Activated naive CD4-positive, alpha-beta T cell (primary cell): ENCODE measurements at regions not wholly inside any gene's neighbourhood (a gene's known extent, or its start where the extent isn't known, plus 50 kb on each side); places are given as distances from the start of the nearest gene placed in this dataset.
"Not testable (repeated sequence)": the region's sequence is repeated elsewhere in the genome, so short reads cannot be mapped to it uniquely, and the experiment has no call there.

Experiments
- DNase-seq, 4 experiments: peaks; one replicate each; lab custom pipeline; 2025; lab: John Stamatoyannopoulos, UW

GRCh38 chr12:34223640-34224039 lies 201.3 kb downstream of the ALG10 start:
- no peak for DNase-seq

DNA sequence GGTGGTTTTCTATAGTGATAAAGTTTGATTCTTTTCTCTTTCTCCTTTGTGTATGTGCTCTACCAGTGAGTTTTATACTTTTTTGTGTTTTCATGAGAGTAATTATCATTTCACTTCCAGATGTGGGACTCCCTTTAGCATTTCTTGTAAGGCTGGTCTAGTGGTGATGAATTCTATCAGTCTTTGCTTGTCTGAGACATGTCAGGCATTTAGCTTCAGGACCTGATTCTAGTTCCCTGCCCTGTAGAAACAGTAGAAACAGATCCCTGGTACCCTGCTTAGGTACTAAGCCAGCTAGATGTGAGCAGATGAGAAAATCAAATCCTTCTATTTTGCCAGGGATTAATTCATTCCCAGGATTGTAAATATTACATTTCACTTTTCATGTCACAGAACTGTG lies 203.7 kb downstream of the ALG10 start:
- DNase-seq: not testable (repeated sequence)

DNA sequence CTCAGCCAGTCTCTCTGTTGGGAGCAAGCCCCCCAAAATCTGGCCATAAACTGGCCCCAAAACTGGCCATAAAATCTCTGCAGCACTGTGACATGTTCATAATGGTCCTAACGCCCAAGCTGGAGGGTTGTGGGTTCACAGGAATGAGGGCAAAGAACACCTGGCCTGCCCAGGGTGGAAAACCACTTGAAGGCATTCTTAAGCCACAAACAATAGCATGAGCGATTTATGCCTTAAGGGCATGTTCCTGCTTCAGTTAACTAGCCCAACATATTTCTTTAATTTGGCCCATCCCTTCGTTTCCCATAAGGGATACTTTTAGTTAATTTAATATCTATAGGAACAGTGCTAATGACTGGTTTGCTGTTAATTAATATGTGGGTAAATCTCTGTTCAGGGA lies 205.8 kb downstream of the ALG10 start:
- not testable (repeated sequence) for DNase-seq

DNA sequence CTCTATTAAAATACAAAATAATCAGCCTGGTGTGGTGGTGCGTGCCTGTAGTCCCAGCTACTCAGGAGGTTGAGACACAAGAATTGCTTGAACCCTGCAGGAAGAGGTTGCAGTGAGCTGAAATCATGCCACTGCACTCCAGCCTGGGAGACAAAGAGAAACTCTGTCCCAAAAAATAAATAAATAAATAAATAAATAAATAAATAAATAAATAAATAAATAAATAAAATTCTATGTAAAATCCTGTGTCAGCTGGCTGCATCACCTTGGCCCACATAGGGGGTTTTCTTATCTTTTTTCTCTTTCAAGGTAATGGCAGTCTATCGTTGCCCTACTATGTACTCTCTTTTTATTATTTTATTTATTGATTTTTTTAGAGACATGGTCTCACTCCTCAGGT lies 206.7 kb downstream of the ALG10 start:
- not testable (repeated sequence) for DNase-seq

DNA sequence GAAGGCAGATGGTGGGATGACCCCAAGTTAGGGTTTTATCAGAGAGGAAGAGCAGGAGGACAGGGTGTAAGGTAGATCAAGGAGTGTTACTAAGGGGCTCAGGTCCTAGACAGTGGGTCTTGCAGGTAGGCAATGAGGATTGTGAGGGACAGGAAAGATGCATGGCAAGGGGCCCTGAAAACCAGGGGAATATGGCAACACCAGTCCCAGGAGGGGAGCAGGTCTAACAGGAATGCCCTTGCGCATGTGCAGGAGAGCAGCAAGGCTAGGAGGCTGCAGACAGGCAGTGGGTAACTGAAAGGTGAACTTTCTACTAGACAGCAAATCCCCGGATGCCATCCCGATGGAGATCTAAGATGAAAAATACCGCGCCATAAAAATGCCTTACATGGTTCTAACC lies 211.3 kb downstream of the ALG10 start:
- DNase-seq: no peak

DNA sequence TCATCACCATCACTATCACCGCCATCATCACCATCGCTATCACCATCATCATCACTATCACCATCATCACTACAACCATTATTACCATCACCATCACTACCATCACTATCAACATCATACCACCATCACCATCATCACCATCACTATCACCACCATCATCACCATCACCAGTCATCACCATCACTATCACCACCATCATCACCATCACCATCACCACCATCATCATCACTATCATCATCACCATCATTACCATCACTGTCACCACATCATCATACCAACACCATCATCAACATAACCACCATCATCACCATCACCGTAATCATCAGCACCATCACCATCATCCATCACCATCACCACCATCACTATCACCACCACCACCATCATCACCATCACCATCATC lies 213.8 kb downstream of the ALG10 start:
- DNase-seq: no peak

GRCh38 chr12:34244608-34245007 lies 222.3 kb downstream of the ALG10 start:
- DNase-seq: no peak

DNA sequence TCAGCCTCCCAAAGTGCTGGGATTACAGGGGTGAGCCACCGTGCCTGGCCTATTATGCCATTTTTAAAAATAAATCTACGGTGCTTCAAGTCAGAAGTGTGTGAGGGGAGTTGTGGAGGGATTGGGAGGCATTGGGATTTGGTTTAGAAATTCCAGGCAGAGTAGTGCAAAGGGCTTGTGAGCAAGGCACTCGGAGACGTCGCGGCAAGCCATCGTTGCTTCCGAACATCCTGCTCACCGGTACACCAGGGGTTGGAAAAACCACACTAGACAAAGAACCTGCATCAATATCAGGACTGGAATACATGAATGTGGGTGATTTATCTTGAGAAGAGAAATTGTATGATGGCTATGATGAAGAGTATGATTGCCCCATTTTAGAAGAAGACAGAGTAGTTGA lies 227.0 kb downstream of the ALG10 start:
- no peak for DNase-seq

DNA sequence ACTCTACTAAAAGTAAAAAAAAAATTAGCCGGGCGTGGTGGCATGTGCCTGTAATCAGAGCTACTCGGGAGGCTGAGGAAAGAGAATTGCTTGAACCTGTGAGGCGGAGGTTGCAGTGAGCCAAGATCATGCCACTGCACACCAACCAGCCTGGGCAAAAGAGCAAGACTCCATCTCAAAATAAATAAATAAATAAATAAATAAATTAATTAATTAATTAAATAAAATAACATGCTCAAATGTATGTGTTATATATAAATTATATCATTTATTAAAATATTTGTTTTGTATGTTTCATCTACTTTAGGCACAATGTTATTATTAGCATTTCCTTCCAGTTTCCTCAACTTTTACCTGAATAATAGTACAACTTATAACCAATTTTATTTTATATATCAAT lies 229.6 kb downstream of the ALG10 start:
- DNase-seq: not testable (repeated sequence)

DNA sequence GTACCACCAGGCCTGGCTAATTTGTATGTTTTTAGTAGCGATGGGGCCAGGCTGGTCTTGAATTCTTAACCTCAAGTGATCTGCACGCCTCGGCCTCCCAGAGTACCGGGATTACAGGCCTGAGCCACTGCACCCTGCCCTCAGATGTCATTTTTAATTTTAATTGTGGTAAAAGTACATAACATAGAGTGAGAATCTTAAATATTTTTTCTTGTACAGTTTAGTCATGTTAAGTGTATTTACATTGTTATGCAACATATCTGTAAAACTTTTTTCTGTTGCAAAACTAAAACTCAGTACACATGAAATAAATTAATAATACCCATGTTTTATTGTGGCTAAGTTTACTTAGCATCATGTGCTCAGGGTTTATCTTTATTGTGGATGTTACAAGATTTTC lies 231.4 kb downstream of the ALG10 start:
- no peak for DNase-seq

DNA sequence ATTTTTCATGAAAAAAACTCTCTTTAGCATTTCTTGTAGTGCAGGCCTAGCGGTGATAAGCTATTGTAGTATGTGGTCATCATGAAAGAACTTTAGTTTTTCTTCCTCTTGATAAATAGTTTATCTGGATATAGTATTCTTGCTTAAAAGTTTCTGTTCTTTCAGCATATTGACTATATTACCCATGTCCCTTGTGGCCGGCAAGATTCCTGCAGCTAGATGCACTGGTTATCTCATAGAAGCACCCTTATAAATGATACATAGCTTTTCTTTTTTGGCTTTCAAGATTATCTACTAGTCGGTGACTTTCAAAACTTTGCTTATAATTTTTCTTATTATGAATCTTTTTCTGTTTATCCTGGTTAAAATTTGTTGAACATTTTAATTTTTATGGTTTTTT lies 234.8 kb downstream of the ALG10 start:
- no peak for DNase-seq

DNA sequence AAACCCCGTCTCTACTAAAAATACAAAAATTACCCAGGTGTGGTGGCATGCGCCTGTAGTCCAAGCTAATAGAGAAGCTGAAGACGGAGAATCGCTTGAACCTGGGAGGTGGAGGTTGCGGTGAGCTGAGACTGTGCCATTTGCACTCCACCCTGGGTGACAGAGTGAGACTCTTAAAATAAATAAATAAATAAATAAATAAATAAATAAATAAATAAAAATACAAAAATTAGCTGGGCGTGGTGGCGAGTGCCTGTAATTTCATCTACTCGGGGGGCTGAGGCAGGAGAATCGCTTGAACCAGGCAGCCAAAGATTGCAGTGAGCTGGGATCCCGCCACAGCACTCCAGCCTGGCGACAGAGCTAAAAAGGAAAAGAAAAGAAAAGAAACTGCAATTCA lies 239.8 kb downstream of the ALG10 start:
- not testable (repeated sequence) for DNase-seq

GRCh38 chr12:34264110-34264509 lies 241.8 kb downstream of the ALG10 start:
- no peak for DNase-seq

- DNase-seq: not testable (repeated sequence)
Observed at GRCh38 chr12:34273703-34274102, 251.4 kb downstream of the ALG10 start.

GRCh38 chr12:34275129-34275528 lies 252.8 kb downstream of the ALG10 start:
- DNase-seq: no peak

- no peak for DNase-seq
Observed at GRCh38 chr12:34286483-34286882, 264.2 kb downstream of the ALG10 start.

DNA sequence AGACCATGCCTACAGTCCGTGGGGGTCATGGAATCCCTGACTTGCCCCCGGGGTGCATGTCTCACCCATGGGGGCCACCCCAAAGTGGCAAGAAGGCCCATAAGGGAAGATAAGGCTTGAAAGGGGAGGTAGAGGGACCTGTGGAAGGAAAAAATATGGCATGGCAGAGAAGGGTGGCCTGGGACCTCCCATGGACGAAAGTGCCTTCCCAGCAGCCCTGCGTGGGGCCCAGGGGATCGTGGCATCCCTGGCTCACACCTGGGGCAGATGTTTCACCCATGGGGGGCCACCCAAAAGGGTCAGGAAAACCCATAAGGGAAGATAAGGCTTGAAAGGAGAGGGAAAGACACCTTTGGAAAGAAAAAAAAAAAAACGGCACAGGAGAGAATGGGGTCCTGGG lies 264.6 kb downstream of the ALG10 start:
- DNase-seq: no peak

- DNase-seq: no peak
Observed at GRCh38 chr12:34287437-34287836, 265.1 kb downstream of the ALG10 start.

- DNase-seq: no peak
Observed at GRCh38 chr12:34287986-34288962, 266.0 kb downstream of the ALG10 start.

DNA sequence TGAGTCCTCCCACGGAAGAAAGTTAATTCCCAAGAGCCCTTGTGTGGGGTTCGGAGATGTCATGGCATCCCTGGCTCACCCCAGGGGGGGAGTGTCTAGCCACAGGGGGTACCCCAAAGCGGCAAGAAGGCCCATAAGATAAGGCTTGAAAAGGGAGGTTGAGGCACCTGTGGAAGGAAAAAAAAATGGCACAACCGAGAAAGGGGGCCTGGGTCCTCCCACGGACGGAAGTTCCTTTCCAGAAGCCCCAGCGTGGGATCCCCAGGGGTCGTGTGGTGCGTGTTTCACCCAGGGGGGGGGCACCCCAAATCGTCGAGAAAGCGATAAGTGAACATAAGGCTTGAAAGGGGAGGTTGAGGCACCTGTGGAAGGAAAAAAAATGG lies 266.7 kb downstream of the ALG10 start:
- no peak for DNase-seq

GRCh38 chr12:34289431-34290380 lies 267.4 kb downstream of the ALG10 start:
- no peak for DNase-seq

DNA sequence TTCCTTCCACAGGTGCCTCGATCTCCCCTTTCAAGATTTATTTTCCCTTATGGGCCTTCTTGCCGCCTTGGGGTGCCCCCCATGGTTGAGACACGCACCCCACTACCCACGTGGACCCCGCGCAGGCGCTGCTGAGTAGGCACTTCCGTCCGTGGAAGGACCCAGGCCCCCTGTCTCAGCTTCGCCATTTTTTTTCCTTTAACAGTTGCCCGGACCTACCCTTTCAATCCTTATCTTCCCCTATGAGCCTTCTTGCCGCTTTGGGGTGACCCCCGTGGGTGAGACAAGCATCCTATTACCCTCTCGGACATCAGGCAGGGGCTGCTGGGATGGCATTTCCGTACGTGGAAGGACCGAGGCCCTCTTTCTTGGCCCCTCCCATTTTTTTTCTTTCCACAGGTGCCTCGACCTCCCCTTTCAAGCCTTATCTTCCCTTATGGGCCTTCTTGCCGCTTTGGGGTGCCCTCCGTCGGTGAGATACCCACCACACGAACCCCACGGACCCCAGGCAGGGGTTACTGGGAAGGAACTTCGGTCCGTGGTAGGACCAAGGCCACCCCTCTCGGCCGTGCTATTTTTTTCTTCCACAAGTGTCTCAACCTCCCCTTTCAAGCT lies 268.2 kb downstream of the ALG10 start:
- no peak for DNase-seq
